AG10803 (cell line): ENCODE measurements at regions not wholly inside any gene's neighbourhood (a gene's known extent, or its start where the extent isn't known, plus 50 kb on each side); places are given as distances from the start of the nearest gene placed in this dataset.
A peak's percentile ranks its signal among the peaks of the same experiment; 100 is the strongest.

Experiments used
- DNase-seq: peaks from one replicate; pipeline ENCODE4 v3.0.0; 2010; ENCODE audit warnings: low read depth
- H3K4me3 ChIP-seq: 2 replicates; pipeline ENCODE4 v1.5.1; 2011; ENCODE audit warnings: mild to moderate bottlenecking, low read length, control low read depth
- CTCF ChIP-seq: conservative IDR thresholded peaks from 2 replicates; pipeline ENCODE4 v1.5.1; 2011; ENCODE audit warnings: mild to moderate bottlenecking, low read length, control low read depth, inconsistent platforms

DNA sequence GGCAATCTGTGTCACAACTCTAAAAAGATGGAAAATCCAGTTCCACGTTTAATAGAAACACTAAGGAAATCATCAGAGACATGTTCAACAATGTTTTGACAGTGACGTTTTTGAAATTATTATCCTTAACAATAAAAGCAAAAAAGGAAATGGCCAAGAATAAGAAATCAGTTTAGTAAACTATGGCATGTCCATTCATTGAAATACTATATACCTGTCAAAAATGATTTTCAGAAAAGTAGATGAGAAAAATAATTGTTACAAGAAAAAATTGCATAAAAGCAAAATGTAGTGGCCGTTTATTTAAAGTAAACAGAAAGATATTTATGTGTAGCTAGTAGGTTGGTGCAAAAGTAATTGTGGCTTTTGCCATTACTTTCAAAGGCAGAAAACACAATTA is 345.4 kb upstream of the NPSR1 start:
- no peak for DNase-seq
- no peak for TF ChIP-seq CTCF
- H3K4me3 ChIP-seq: no peak overlapping the region

GRCh38 chr7:34313289-34313688 is 344.7 kb upstream of the NPSR1 start:
- no peak overlapping the region for H3K4me3 ChIP-seq
- TF ChIP-seq CTCF: no peak
- peak; percentile 40 for DNase-seq

- TF ChIP-seq CTCF: no peak
- DNase-seq: peak; percentile 96
- H3K4me3 ChIP-seq: no peak overlapping the region
These were observed 343.0 kb upstream of the NPSR1 start for GRCh38 chr7:34315032-34315431.

DNA sequence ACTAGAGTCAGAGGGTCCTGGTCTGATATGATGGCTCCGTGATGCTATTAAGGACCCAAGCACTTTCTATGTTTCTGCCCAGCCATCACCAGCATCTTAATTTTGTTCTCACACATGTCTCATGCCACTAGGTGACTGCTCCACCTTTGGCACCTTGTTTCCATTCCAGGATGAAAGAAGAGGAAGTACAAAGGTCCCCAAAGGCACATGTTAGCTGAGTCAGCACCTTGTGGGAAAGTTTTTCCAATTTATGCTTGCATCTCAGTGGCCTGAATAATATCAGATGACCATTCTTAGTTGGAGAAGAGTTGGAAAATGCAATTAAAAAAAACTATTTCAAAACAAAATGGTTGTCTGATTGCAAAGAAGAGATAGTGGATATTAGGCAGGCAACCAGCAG is 341.0 kb upstream of the NPSR1 start:
- TF ChIP-seq CTCF: no peak
- no peak for DNase-seq
- H3K4me3 ChIP-seq: no peak overlapping the region

DNA sequence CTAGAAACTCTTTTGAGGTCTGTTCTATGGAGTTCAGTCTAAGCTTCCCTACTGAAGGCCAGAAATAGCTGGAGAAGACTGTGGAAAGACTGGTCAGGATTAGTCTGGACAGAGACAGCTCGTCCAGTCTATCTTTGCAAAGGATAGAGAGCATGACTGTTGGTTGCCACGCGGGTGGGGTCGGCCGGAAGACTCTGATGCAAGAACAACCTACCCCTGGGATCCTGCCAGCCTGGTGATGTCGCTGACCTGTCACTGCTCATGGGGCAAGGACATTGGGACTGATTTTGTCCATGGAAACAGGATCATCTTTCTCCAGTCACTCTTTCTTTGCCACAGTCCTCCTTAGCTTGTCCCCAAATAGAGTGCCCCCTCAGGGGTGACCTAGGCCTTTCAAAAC is 337.6 kb upstream of the NPSR1 start:
- peak; percentile 14 for DNase-seq
- H3K4me3 ChIP-seq: no peak overlapping the region
- TF ChIP-seq CTCF: no peak

DNA sequence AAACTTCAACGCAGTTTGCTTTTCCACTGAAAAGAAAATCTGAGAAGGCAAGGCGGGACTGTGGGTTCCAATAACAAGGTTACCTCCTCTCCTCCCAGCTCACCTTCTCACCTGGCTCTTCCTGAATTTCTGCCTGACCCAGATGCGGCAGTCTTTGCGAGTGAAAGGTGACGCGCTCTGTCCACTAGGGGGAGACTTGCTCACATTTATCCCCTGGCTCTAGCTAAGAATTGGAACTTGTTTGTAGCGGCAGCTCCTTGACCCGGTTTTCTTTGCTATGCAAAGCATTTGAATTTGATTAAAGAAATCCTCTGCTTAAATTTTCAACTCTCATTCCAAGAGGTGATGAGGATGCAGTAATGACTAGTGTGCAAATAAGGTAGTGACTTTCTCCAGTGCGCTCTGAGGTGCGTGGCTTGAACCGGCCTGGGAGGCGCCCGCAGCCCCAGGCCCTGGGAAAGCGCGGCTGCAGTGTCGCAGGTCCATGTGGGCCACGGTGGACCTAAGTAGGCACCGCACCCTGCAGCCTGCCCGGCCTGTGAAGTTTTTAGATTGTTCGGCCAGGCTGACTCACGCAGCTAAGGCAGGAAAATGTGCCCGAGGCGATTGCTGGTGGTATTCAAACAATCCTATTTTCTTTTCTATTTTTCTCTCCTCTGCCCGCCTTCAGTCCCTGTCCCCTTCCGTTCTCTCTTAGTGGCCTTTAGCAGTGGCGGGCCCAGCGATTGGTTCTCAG is 336.9 kb upstream of the NPSR1 start:
- TF ChIP-seq CTCF: peak; percentile 95
- DNase-seq: peak; percentile 77
- H3K4me3 ChIP-seq: no peak overlapping the region

GRCh38 chr7:34322841-34323240 is 335.2 kb upstream of the NPSR1 start:
- no peak for TF ChIP-seq CTCF
- no peak overlapping the region for H3K4me3 ChIP-seq

More at GRCh38 chr7:34322841-34323240, 335.2 kb upstream of the NPSR1 start:
- DNase-seq: no peak
